HG03571 (cell line): ENCODE measurements at regions not wholly inside any gene's neighbourhood (a gene's known extent, or its start where the extent isn't known, plus 50 kb on each side); places are given as distances from the start of the nearest gene placed in this dataset.

Experiments used
- ATAC-seq: cut with Tn5 transposase; IDR thresholded peaks from one replicate; pipeline ENCODE4 v1.9.1; 2021; ENCODE audit not compliant: unreplicated experiment

- no peak for ATAC-seq
Measured at GRCh38 chr14:53810221-53810620, 146.4 kb downstream of the BMP4 start.

GRCh38 chr14:53808042-53808441 is 148.6 kb downstream of the BMP4 start:
- ATAC-seq = no peak

- no peak for ATAC-seq
Measured at GRCh38 chr14:53807542-53807941, 149.1 kb downstream of the BMP4 start.

- no peak for ATAC-seq
Measured at GRCh38 chr14:53807108-53807507, 149.5 kb downstream of the BMP4 start.

GRCh38 chr14:53796734-53797133 is 159.9 kb downstream of the BMP4 start:
- ATAC-seq = no peak

- ATAC-seq = no peak
Measured at GRCh38 chr14:53793790-53794505, 162.7 kb downstream of the BMP4 start.

- ATAC-seq = no peak
Measured at GRCh38 chr14:53792909-53793308, 163.7 kb downstream of the BMP4 start.

GRCh38 chr14:53790731-53791500 is 165.7 kb downstream of the BMP4 start:
- ATAC-seq = no peak

- ATAC-seq = no peak
Measured at GRCh38 chr14:53788566-53788965, 168.1 kb downstream of the BMP4 start.

- ATAC-seq = no peak
Measured at GRCh38 chr14:53786045-53786444, 170.6 kb downstream of the BMP4 start.

GRCh38 chr14:53784688-53785087 is 171.9 kb downstream of the BMP4 start:
- no peak for ATAC-seq

GRCh38 chr14:53783256-53783655 is 173.4 kb downstream of the BMP4 start:
- ATAC-seq = no peak

GRCh38 chr14:53780051-53780555 is 176.5 kb downstream of the BMP4 start:
- ATAC-seq = no peak

GRCh38 chr14:53779301-53779700 is 177.3 kb downstream of the BMP4 start:
- no peak for ATAC-seq

- ATAC-seq = no peak
Measured at GRCh38 chr14:53778263-53778662, 178.4 kb downstream of the BMP4 start.

- ATAC-seq = no peak
Measured at GRCh38 chr14:53772936-53773335, 183.7 kb downstream of the BMP4 start.

GRCh38 chr14:53767566-53767965 is 189.1 kb downstream of the BMP4 start:
- ATAC-seq = no peak

- ATAC-seq = no peak
Measured at GRCh38 chr14:53766601-53767000, 190.0 kb downstream of the BMP4 start.

GRCh38 chr14:53766106-53766505 is 190.5 kb downstream of the BMP4 start:
- ATAC-seq = no peak

GRCh38 chr14:53764846-53765245 is 191.8 kb downstream of the BMP4 start:
- no peak for ATAC-seq

GRCh38 chr14:53758141-53758540 is 198.5 kb downstream of the BMP4 start:
- ATAC-seq = no peak

GRCh38 chr14:53757732-53758131 is 198.9 kb downstream of the BMP4 start:
- no peak for ATAC-seq
